ENCODE measurements at regions not wholly inside any gene's neighbourhood (a gene's known extent, or its start where the extent isn't known, plus 50 kb on each side); places are given as distances from the start of the nearest gene placed in this dataset.

- ATAC-seq: no peak
- POLR2A ChIA-PET: no interaction called here
Measured at GRCh38 chr18:67815280-67815679, 298.8 kb upstream of the DSEL start.

DNA sequence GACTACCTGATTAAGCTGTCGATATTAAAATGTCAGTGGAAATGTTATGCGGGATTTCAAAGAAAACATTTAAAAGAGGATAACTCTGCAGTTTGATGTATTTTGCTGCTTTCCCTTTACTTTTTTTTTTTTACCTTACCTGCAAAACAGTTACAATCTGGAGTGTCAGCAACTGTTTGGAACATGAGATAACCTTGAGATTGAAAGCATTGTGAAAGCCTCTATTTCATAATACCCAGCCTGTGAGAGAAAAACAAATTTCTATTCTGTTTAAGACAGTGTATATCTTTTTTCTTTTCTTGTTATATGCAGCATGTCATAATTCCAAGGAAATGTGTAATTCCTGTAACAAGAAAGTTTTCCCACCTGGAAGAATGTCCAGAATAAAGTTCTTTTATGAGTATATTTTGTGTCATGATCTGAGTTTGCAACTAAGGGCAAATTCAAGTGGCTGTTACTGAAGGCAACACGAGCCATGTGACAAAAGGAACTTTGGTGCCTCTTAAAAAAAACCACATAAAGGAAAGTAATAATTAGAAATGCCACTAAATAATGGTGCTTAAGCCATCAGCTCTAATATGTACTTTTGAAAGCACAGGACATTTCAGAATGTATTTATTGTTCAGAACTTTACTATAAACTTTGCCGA is 297.0 kb upstream of the DSEL start:
- H3K36me3 Mint-ChIP-seq (ENCODE audit: low read depth): no peaks in the 10 kb centered on the region
- no peak for TF ChIP-seq CTCF (IDR thresholded peaks at IDR 0.05)
- no peaks in the 10 kb centered on the region for H3K27me3 Mint-ChIP-seq
- ChIA-PET POLR2A (no interaction called here), CTCF (no interaction called here)
- intact Hi-C loops (cut with micrococcal nuclease): no loop called here
- H3K4me1 Mint-ChIP-seq (ENCODE audit: low read depth): no peaks in the 10 kb centered on the region
- no peak for DNase-seq
- H3K4me3 Mint-ChIP-seq: no peak overlapping the region
- no peaks in the 10 kb centered on the region for H3K9me3 Mint-ChIP-seq
- ATAC-seq: no peak
- H3K27ac Mint-ChIP-seq: no peak overlapping the region

More at GRCh38 chr18:67815280-67815679, 298.8 kb upstream of the DSEL start:
- peaks cover 3% of the 10 kb centered on the region for H3K27me3 Mint-ChIP-seq
- no peaks in the 10 kb centered on the region for H3K36me3 Mint-ChIP-seq (ENCODE audit: low read depth)
- H3K4me3 Mint-ChIP-seq: no peak overlapping the region
- CTCF ChIA-PET: no interaction called here
- no peaks in the 10 kb centered on the region for H3K4me1 Mint-ChIP-seq (ENCODE audit: low read depth)
- no peak for DNase-seq
- intact Hi-C loops (cut with micrococcal nuclease): no loop called here
- TF ChIP-seq CTCF (IDR thresholded peaks at IDR 0.05): no peak
- no peaks in the 10 kb centered on the region for H3K9me3 Mint-ChIP-seq
- no peak overlapping the region for H3K27ac Mint-ChIP-seq

DNA sequence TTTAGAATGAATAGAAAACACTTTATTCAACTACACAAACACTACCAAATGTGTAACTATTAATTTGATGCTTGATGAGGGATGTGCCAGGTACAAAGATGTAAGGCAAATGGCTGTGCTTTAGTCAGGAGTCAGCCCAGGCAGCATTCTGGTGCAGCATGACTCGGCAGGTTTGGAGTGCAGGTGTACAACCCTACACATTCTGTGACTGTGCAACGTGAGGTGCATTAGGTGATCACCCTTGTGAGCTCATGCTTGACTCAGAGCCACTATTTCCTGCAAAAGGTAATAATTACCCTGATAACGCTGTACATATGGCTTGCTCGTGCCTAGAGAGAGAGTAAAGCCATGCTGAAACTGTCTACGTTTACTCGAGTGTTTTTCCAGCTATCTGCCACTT is 288.7 kb upstream of the DSEL start:
- TF ChIP-seq CTCF (IDR thresholded peaks at IDR 0.05): no peak
- H3K4me1 Mint-ChIP-seq (ENCODE audit: low read depth): no peaks in the 10 kb centered on the region
- no peak overlapping the region for H3K27ac Mint-ChIP-seq
- no peaks in the 10 kb centered on the region for H3K36me3 Mint-ChIP-seq (ENCODE audit: low read depth)
- intact Hi-C loops (cut with micrococcal nuclease): no loop called here
- no peak for DNase-seq
- ATAC-seq: no peak
- H3K4me3 Mint-ChIP-seq: no peak overlapping the region
- POLR2A ChIA-PET: no interaction called here
- no peaks in the 10 kb centered on the region for H3K9me3 Mint-ChIP-seq
- CTCF ChIA-PET: no interaction called here
- peaks cover 1% of the 10 kb centered on the region for H3K27me3 Mint-ChIP-seq

GRCh38 chr18:67794521-67794920 is 278.0 kb upstream of the DSEL start:
- ChIA-PET CTCF (no interaction called here), POLR2A (no interaction called here)
- TF ChIP-seq CTCF (IDR thresholded peaks at IDR 0.05): no peak
- ATAC-seq: no peak
- Mint-ChIP-seq H3K27ac (no peak overlapping the region), H3K36me3 (ENCODE audit: low read depth) (no peaks in the 10 kb centered on the region), H3K4me3 (no peak overlapping the region), H3K27me3 (no peaks in the 10 kb centered on the region), H3K4me1 (ENCODE audit: low read depth) (no peaks in the 10 kb centered on the region), H3K9me3 (no peaks in the 10 kb centered on the region)
- intact Hi-C loops (cut with micrococcal nuclease): no loop called here
- DNase-seq: no peak

DNA sequence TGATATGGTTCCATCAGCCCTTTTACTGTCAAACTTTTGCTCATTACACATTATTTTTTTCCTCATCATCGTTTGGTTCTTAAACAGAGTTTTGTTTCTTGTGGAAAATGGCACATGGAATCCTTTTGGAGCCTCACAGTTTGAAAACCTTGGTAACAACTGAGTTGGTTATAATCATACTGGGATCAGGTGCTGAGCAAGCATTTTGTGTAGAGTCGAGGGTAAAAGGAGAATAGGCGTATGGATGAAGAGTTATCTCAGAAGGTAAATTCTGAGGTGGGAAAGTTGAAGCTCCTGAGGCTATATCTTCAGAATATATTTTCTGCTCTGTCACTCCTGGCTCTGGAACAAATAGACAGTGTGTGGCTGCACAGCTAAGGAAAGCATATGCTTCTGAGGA is 274.0 kb upstream of the DSEL start:
- Mint-ChIP-seq H3K4me1 (ENCODE audit: low read depth) (no peaks in the 10 kb centered on the region), H3K27me3 (no peaks in the 10 kb centered on the region), H3K9me3 (no peaks in the 10 kb centered on the region), H3K4me3 (no peak overlapping the region), H3K27ac (no peak overlapping the region), H3K36me3 (ENCODE audit: low read depth) (no peaks in the 10 kb centered on the region)
- no peak for TF ChIP-seq CTCF (IDR thresholded peaks at IDR 0.05)
- CTCF ChIA-PET: no interaction called here
- no peak for DNase-seq
- intact Hi-C loops (cut with micrococcal nuclease): no loop called here
- ATAC-seq: no peak
- POLR2A ChIA-PET: no interaction called here

All from activated CD8-positive, alpha-beta T cell treated with anti-CD3 and anti-CD28 coated beads for 36 hours (primary cell).